ENCODE measurements at regions not wholly inside any gene's neighbourhood (a gene's known extent, or its start where the extent isn't known, plus 50 kb on each side); places are given as distances from the start of the nearest gene placed in this dataset.

DNA sequence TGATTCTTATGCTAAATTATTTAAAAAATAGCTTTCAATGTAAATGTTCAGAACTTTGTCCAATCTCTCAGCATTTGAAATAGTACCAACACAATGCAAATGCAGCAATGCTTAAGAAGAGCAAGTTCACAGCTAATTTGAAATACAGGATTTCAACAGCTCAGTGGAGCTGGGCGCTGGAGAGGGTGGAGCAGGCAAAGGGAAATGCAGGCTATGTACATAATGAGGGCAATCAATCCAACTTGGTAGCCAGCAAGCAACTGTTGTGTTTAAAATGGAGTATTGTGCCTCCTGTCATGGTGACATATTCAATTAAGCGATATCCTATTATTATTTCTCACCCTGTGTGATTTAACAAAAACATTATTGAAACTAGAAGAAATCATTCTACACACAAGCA is 568.8 kb downstream of the PSAT1 start:
- 81 to 90% methylated on average over 2 of the region's 2 CpGs for WGBS, 2 donors

DNA sequence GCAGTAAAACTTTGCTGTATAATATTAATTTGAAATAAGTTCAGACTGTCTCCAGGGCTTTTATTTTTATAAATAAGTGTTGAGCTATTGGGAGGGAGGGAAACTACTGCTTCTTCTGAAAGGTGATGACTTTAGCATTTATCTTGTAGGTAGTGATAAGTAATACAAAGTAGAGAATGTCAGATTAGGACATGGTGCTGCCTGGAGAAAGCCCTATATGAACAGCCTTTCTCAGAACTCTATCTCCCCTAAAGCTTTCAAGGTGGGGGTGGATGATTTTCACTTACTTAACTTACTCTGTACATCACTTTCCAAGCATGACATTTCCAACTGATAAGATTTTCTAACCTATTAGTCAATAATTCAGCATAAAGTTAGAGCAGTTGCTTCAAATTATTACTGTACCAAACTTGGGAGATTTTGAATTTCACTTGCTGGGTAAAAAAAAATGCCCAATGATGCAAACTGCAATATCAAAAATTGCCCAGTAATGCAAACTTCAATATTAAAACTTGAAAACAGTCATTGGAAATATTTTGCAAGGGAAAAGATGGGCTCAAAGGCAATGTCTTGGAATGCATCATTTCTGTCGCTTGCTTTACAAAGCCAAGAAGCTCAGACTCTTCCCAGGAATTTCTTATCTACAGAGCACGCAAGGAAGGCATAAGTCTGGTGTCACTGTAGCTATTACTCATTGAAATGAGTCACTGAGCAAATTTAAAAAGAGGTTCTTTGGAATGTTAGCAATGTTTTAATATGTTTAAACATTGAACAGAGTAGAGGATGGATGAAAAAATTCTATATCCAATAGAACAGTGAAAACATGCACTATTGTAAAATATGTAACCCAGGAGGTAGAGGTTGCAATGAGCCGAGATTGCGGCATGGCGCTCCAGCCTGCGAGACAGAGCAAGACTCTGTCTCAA is 569.5 kb downstream of the PSAT1 start:
- DNase-seq = no peak
- WGBS, 2 donors = 69 to 75% methylated on average over 6 of the region's 6 CpGs
- intact Hi-C loops (cut with DNase I; ENCODE audit: low total_unique reads) = no loop called here

More for the DNA sequence above, 568.8 kb downstream of the PSAT1 start:
- Histone ChIP-seq H3K36me3 (ENCODE audit: low read depth, missing control alignments) (no peaks in the 10 kb centered on the region), H3K9me3 (no peaks in the 10 kb centered on the region), H3K27me3 (no peaks in the 10 kb centered on the region), H3K27ac (no peak overlapping the region), H3K4me1 (no peaks in the 10 kb centered on the region), H3K4me3 (no peak overlapping the region)
- no peak for DNase-seq
- no peak for TF ChIP-seq POLR2A (IDR thresholded peaks at IDR 0.05)
- TF ChIP-seq, protein P1, sequence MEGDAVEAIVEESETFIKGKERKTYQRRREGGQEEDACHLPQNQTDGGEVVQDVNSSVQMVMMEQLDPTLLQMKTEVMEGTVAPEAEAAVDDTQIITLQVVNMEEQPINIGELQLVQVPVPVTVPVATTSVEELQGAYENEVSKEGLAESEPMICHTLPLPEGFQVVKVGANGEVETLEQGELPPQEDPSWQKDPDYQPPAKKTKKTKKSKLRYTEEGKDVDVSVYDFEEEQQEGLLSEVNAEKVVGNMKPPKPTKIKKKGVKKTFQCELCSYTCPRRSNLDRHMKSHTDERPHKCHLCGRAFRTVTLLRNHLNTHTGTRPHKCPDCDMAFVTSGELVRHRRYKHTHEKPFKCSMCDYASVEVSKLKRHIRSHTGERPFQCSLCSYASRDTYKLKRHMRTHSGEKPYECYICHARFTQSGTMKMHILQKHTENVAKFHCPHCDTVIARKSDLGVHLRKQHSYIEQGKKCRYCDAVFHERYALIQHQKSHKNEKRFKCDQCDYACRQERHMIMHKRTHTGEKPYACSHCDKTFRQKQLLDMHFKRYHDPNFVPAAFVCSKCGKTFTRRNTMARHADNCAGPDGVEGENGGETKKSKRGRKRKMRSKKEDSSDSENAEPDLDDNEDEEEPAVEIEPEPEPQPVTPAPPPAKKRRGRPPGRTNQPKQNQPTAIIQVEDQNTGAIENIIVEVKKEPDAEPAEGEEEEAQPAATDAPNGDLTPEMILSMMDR (IDR thresholded peaks at IDR 0.05) = no peak
- intact Hi-C loops (cut with DNase I; ENCODE audit: low total_unique reads) = no loop called here

DNA sequence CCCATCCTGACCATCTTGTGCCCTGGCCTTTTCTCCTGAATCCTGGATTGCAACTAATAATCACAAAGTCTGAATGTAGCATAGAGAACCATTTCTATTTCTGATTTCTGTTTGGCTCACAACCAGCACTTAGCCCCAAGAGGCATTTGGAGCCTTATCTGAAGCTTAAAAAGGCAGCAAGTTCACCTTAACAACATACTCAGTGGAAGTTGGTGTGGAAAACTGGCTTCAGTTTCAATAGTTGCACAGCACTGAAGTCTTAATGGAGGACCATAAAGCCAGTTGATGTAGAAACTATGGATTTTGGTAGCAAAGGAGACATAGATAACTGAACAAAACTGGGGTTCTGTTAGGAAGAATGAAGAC is 574.1 kb downstream of the PSAT1 start:
- no peak for DNase-seq
- no peaks in the 10 kb centered on the region for H3K27me3 ChIP-seq
- no peak overlapping the region for H3K4me3 ChIP-seq
- intact Hi-C loops (cut with DNase I; ENCODE audit: low total_unique reads) = no loop called here
- TF ChIP-seq, protein P1 (IDR thresholded peaks at IDR 0.05) = no peak
- TF ChIP-seq POLR2A (IDR thresholded peaks at IDR 0.05) = no peak
- no peaks in the 10 kb centered on the region for H3K4me1 ChIP-seq
- no peak overlapping the region for H3K27ac ChIP-seq
- no peaks in the 10 kb centered on the region for H3K36me3 ChIP-seq (ENCODE audit: low read depth, missing control alignments)
- no peaks in the 10 kb centered on the region for H3K9me3 ChIP-seq

More for the DNA sequence above, 569.5 kb downstream of the PSAT1 start:
- H3K4me1 ChIP-seq = no peaks in the 10 kb centered on the region
- no peaks in the 10 kb centered on the region for H3K27me3 ChIP-seq
- H3K36me3 ChIP-seq (ENCODE audit: low read depth, missing control alignments) = no peaks in the 10 kb centered on the region
- no peaks in the 10 kb centered on the region for H3K9me3 ChIP-seq
- TF ChIP-seq, protein P1 (IDR thresholded peaks at IDR 0.05) = no peak
- TF ChIP-seq POLR2A (IDR thresholded peaks at IDR 0.05) = no peak
- no peak overlapping the region for H3K27ac ChIP-seq
- H3K4me3 ChIP-seq = no peak overlapping the region

DNA sequence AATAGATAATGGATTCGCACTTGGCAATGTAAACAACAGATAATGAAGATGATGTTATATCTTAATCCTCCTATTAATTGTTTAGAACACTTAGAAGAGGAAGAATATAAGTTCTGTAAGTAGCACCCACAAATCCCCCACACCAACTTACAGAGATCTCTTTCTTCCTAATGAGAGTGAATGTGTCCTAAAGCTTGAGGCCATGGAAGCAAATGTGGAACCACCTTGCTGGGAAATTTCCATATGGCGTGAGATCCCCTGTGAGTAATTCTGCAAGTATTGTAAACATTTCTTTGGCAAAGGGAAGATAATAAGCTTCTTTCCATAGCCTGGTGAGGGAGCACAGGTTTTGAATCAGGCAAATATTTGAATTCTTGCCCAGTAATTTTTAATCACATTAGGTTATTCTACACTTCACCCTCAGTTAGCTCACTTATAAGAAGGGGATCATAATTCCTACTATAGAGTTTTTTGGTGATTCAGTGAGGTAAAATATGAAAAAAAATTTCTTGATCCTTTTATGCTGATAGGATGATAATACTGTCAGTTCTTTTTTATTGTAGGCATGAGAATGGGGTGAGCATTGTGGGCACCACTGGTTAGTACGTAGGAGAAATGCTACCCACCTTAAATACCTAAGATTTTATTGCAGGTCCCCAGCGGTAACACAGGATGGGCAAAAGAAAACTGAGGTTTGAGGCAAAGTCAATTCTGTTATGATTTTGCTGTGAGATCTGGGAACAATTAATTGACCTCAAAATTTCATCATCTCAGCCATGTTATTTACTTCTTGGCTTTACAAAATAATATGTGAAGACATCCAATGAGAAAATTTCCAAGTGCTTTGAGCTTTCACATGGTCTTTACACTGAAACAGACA is 574.8 kb downstream of the PSAT1 start:
- WGBS, 2 donors = 83 to 86% methylated on average over 4 of the region's 4 CpGs
- TF ChIP-seq, protein P1 (IDR thresholded peaks at IDR 0.05) = no peak
- no peak for TF ChIP-seq POLR2A (IDR thresholded peaks at IDR 0.05)
- no peaks in the 10 kb centered on the region for H3K4me1 ChIP-seq
- DNase-seq = no peak
- H3K4me3 ChIP-seq = no peak overlapping the region
- H3K9me3 ChIP-seq = no peaks in the 10 kb centered on the region
- H3K36me3 ChIP-seq (ENCODE audit: low read depth, missing control alignments) = no peaks in the 10 kb centered on the region
- no peak overlapping the region for H3K27ac ChIP-seq
- intact Hi-C loops (cut with DNase I; ENCODE audit: low total_unique reads) = no loop called here
- no peaks in the 10 kb centered on the region for H3K27me3 ChIP-seq

Data from testis (tissue), 2 donors.